NCI-H524 (cell line): ENCODE measurements at regions not wholly inside any gene's neighbourhood (a gene's known extent, or its start where the extent isn't known, plus 50 kb on each side); places are given as distances from the start of the nearest gene placed in this dataset.

Experiments
- DNase-seq, 2 experiments: peaks; one replicate each; lab custom pipeline; 2025; lab: John Stamatoyannopoulos, UW

DNA sequence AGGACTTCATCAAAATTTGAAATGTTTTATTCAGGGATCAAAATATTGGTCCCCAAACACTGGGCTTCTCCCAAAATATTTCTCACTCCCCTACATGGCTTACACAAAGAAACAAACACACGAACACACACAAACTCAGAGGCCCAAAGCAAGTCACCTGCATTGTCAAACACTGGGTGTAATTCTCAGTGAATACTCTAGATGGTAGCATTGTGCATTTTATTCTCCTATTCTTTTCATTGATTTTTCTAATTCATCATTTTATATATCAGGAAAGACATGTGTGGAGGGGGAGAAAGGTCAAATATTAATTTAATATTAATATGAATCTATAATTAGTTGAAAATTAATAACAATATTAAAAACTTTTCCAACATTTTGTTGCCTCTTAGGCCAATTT, 72.3 kb upstream of the TNMD start:
- DNase-seq = peak; percentile 3 to 18

DNA sequence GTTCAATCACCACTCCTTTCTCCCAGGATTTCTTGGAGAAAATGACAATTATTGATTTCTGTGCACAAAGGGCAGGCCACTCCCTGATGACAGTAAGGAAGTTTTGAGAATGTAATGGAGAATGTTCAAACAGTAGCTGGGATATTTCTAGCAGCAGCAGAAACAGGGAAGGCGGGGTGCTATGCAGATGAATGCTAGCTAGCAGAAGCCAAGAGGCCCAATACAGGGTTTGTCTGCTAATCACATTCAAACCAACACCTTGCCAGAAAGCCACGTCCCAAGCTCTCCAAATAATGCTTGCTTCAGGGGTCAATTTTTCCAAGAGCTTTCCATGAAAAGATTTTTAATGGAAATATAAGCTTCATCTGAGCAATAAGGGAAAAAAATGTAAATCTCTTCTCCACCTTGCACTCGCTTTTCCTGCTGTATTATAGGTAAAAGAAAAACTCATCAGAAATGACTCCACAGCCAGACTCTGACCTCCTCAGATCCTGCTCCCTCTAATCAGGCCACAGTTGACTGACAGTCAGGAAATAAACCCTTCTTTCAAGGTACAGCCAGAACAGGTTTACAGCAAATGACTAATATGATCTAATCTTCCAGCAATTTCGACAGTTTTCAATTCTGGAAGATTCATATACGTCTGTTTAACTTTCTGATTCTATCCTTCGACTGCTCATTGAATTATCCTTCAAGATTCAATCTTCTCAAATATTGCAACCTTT, 84.7 kb upstream of the PCDH19 start:
- DNase-seq = no peak

DNA sequence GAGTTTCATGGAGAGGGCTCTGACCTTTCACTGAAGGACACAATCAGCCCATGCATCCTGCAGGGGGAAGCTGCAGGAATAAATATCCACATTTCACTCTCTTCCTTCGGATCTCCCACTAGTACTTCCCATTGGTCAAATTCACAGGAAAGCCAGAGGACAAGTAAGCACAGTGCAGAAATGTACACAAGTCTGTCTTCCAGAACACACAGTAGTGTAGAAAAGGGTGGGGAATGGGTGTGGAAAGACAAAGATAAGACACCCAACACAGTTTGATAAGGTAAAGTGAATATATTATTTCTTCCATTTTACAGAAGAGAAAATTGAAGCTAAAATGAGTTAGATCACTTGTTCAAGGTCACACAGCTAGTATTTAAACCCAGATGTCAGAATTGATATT, 81.1 kb upstream of the PCDH19 start:
- no peak for DNase-seq

DNA sequence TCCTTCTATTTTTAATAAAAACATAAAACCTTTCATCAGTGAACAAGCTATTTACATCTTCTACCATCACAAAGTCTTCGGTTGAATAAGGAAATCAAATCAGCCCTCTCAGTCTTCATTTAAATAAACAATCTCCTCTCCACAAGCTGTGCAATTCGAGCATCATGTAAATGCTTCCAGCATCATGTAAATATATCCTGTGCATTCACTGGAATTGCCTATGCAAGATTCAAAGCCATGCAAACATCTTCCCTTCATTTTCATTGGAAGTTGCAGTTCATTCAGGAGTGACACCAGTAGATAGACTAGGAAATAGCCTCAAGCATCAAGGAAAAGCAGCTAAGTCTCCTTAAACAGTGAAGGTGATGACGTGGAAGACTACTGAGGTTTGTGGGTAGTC, 77.7 kb upstream of the PCDH19 start:
- DNase-seq = no peak

DNA sequence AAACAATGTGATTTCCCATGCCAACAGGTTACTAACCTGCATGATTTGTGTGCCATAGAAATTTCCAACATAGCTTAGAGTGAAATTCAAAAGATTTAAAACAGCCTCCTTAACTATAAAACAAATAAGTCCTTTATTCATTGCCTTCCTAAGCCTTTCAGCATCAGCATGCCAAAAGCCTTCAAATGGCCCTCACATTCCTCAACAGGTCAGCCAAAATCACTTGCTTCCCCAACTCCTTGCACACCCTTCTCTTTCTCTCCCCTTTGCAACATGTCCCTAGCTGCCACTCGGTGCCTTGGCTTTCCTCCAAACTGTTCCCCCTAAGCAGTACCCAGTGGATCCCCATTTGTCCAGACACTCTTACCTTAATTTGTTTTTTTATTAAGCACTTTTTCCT, 74.9 kb upstream of the PCDH19 start:
- DNase-seq = no peak

DNA sequence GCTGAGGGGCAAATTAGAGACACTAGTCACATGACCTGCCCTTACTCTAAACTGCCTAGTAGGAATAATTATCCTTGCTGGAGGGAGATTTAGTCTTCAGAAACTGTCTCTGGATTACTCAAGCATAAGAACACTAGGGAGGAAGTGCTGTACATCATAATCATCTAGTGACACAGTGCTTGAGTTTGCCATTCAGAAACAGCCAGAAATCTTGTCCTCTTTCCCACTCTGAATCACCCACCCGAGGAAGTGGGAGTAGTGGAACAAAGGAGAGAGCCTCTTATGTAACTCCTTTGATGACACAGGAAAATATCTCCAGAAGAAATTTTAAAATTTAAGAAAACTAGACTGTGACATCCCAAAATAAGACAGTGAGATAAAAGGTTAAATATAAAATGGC, 69.3 kb upstream of the PCDH19 start:
- DNase-seq = no peak

DNA sequence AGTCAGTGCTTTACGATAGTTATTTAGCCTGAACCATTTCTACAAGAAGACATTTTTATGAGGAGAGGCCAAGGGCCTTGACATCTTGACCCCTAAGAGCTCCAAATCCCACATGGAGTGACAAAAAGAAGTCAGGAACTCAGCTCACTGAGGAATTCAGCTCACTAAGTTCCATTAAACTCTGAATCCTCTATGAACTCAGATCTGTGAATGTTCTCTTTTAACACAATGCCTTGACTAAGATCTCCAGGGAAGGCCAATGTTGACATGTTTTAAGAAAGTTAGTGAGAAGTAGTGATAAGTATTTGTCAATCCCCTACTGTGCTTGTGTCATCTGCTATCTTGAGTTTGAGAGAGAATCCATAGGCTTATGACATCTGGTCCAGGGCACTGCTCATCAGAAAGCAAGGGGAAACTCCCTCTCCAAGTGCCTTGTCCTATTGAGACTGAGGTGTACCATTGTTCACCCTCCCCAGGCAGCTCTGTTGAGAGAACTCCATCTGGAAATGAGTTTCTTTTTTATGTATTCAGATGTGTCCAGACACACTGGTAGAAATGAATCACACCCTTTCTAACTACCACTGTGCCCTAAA, 68.7 kb upstream of the PCDH19 start:
- DNase-seq = no peak

DNA sequence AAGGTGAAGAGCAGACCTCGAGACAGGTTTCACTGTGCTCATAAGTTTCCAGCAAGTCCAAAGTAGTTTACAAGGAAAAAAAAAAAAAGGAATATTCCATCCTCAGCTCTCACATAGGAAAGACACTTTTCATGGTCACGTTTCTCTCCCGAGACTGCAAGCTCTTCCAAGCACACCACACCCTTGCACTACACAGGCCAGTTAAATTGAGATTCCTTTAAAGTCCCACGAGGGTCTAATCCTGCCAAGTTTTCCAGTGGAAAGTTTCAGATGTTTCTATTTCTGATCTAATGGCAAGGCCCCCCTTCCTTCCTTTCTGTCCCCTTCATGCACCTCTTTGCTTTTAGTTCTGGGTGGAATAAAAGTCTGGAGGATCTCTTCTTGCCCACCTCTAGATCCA, 67.9 kb upstream of the PCDH19 start:
- DNase-seq = no peak

DNA sequence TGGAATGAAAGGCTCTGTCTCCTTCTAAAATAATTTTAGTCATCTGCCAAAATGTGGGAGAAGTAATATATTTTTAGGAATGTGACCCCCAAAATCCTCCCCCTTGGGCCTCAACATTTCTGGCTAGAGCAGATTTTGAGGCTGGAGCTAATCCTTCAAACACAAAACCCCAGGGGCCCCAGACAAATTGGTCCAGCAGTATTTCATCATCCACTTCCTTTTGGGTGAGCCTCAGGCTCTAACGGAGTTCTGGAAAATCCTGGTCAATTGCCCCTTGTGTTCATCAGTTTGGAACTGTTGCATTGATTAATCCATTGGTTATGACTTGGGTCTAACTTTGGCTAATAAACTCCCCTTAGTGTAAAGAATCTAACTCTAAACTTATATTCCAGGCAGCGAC, 67.4 kb upstream of the PCDH19 start:
- DNase-seq = no peak
